Lung microvascular endothelial cell (primary cell): ENCODE measurements at regions not wholly inside any gene's neighbourhood (a gene's known extent, or its start where the extent isn't known, plus 50 kb on each side); places are given as distances from the start of the nearest gene placed in this dataset.

ENCODE experiments used
- DNase-seq, 2 donors: peaks; one replicate each; pipeline versions ENCODE4 v3.0.0 to v3.0.0-alpha.2; 2010; ENCODE audit warnings: low read depth in 2 of 2

GRCh38 chr2:212711856-212712255, 173.3 kb upstream of the ERBB4 start:
- DNase-seq, result no peak

GRCh38 chr2:212709280-212709679, 170.7 kb upstream of the ERBB4 start:
- DNase-seq, result no peak

- no peak for DNase-seq
Measured at GRCh38 chr2:212708355-212708754, 169.8 kb upstream of the ERBB4 start.

- DNase-seq, result no peak
Measured at GRCh38 chr2:212695426-212695825, 156.8 kb upstream of the ERBB4 start.

GRCh38 chr2:212694398-212694797, 155.8 kb upstream of the ERBB4 start:
- no peak for DNase-seq

- no peak for DNase-seq
Measured at GRCh38 chr2:212692466-212692865, 153.9 kb upstream of the ERBB4 start.

- DNase-seq, result peak; percentile 66 to 76
Measured at GRCh38 chr2:212686285-212686895, 147.8 kb upstream of the ERBB4 start.

- DNase-seq, result peak in 1 of 2 donors; percentile 51
Measured at GRCh38 chr2:212683346-212684097, 144.9 kb upstream of the ERBB4 start.

- no peak for DNase-seq
Measured at GRCh38 chr2:212682937-212683336, 144.3 kb upstream of the ERBB4 start.

- no peak for DNase-seq
Measured at GRCh38 chr2:212677466-212677865, 138.9 kb upstream of the ERBB4 start.

GRCh38 chr2:212672186-212672585, 133.6 kb upstream of the ERBB4 start:
- DNase-seq, result no peak

GRCh38 chr2:212669761-212670160, 131.2 kb upstream of the ERBB4 start:
- no peak for DNase-seq

GRCh38 chr2:212667751-212668316, 129.2 kb upstream of the ERBB4 start:
- DNase-seq, result no peak

- DNase-seq, result no peak
Measured at GRCh38 chr2:212665948-212666347, 127.3 kb upstream of the ERBB4 start.

- no peak for DNase-seq
Measured at GRCh38 chr2:212659441-212659840, 120.8 kb upstream of the ERBB4 start.

- DNase-seq, result no peak
Measured at GRCh38 chr2:212649646-212650045, 111.0 kb upstream of the ERBB4 start.

- no peak for DNase-seq
Measured at GRCh38 chr2:212646698-212647366, 108.2 kb upstream of the ERBB4 start.

- DNase-seq, result no peak
Measured at GRCh38 chr2:212644195-212644837, 105.7 kb upstream of the ERBB4 start.

GRCh38 chr2:212640428-212640827, 101.8 kb upstream of the ERBB4 start:
- DNase-seq, result no peak

- DNase-seq, result no peak
Measured at GRCh38 chr2:212638694-212639093, 100.1 kb upstream of the ERBB4 start.

GRCh38 chr2:212628586-212628985, 90.0 kb upstream of the ERBB4 start:
- no peak for DNase-seq

- no peak for DNase-seq
Measured at GRCh38 chr2:212626371-212626918, 87.8 kb upstream of the ERBB4 start.
